ENCODE measurements at regions not wholly inside any gene's neighbourhood (a gene's known extent, or its start where the extent isn't known, plus 50 kb on each side); places are given as distances from the start of the nearest gene placed in this dataset.
A peak's percentile ranks its signal among the peaks of the same experiment; 100 is the strongest.

DNA sequence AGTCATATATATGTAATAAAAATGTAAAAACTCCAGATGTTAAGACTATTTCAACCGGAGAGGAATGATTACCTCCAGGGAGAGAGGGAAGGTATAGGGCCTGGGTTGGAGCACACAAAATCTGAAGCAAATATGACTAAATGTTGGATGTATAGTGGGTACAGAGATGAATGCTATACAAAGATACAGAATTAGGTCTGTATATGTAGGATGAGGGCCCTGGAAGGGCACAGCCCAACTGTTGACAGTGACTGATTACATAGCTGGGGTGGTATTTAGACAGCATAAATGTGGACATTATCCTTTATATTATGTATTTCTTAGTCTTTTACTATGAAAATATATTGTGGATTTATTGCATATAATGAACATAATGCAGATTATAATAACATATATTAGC, 94.4 kb upstream of the SPATA12 start:
- ChIA-PET POLR2A (no interaction called here), CTCF (interaction anchor here (1.2 to 1.8 kb wide), 3 partner anchors 15 to 23 kb away, joined by 3 to 4 read pairs (median 4); no protein-coding TSS in a partner anchor)
- DNase-seq (ENCODE audit: extremely low spot score), result no peak
- TF ChIP-seq, protein P1, sequence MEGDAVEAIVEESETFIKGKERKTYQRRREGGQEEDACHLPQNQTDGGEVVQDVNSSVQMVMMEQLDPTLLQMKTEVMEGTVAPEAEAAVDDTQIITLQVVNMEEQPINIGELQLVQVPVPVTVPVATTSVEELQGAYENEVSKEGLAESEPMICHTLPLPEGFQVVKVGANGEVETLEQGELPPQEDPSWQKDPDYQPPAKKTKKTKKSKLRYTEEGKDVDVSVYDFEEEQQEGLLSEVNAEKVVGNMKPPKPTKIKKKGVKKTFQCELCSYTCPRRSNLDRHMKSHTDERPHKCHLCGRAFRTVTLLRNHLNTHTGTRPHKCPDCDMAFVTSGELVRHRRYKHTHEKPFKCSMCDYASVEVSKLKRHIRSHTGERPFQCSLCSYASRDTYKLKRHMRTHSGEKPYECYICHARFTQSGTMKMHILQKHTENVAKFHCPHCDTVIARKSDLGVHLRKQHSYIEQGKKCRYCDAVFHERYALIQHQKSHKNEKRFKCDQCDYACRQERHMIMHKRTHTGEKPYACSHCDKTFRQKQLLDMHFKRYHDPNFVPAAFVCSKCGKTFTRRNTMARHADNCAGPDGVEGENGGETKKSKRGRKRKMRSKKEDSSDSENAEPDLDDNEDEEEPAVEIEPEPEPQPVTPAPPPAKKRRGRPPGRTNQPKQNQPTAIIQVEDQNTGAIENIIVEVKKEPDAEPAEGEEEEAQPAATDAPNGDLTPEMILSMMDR (IDR thresholded peaks at IDR 0.05; ENCODE audit: control extremely low read depth, extremely low read depth, low read depth, missing control alignments), result no peak

DNA sequence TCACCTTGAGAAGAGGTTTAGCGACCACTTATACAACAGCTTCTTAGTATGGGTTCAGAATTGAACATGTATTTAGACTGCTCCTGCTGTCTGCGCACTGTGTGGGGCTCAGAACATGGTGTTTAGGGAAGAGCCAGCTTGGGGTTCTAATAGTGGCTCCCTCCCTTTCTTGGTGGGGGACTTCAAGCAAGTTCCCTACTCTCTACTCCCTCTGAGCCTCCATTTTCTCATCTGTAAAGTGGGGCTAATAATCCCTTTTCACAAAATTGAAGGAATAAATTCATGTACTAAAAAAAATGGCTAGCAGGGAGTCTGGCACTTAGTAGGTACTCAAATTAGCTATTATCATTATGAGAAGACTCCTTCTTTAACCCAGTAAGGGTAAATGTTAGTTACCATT, 97.5 kb upstream of the SPATA12 start:
- DNase-seq (ENCODE audit: extremely low spot score), result no peak
- TF ChIP-seq, protein P1 (IDR thresholded peaks at IDR 0.05; ENCODE audit: control extremely low read depth, extremely low read depth, low read depth, missing control alignments), result no peak
- CTCF ChIA-PET, result interaction anchor here (1.1 to 3.1 kb wide), 8 partner anchors 9 to 405 kb away, joined by 3 to 13 read pairs (median 4); partner anchors contain the start of gene CCDC66
- POLR2A ChIA-PET, result no interaction called here

DNA sequence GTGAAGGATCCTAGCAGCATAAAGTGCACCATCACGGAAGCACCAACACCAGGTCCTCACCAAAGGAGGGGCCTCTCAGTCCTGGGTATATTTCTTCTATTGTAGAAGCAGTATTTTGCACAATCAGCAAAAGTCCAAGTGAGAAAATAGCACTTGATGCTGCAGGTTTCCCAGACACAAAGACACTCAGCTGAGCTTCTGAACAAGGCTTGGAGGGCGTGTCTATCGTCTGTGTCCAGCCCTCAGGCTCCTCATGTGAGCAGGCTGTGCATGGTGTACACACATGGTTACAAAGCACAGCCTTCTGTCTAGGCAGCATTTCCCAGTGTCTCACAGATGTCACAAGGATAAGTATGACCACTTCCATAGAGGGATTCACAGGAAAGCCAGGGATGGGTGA, 98.3 kb upstream of the SPATA12 start:
- CTCF ChIA-PET, result interaction anchor here (1.1 to 3.1 kb wide), 9 partner anchors 8 to 405 kb away, joined by 3 to 13 read pairs (median 3); partner anchors contain the start of genes ARHGEF3 and CCDC66

DNA sequence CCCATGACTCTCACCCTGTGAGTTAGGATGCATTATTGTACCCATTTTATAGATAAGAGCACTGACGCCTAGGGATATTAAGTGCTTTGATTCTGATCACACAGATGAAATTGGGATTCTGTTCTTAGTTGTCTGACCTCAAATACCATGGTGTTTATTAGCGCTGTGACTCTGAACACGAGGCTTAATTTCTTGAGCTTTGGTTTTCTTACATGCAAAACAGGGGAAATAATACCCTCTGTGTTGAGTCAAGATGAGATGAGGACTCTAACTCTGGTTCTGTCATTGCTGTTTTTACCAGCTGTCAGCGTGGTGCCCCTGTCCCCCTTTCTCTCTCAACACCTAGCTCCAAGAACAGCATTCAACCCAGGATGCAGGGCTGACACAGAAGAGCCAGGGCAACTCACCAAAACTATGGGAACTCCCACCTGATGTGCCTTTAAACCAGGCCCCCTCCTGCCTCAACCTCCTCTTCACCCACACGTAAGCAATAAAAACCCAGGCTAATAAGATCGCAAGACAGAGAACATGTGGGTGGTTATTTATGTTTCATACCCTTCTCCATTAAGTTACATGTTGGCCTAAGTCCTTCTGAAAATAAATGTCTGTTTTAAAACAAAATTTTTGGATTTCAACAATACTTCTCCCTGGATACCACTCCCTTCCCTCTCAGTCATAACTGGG, 100.1 kb upstream of the SPATA12 start:
- POLR2A ChIA-PET, result no interaction called here
- TF ChIP-seq, protein P1 (IDR thresholded peaks at IDR 0.05; ENCODE audit: control extremely low read depth, extremely low read depth, low read depth, missing control alignments), result no peak
- CTCF ChIA-PET, result interaction anchor here (2.7 to 3.1 kb wide), 2 partner anchors 21 to 44 kb away, joined by 8 to 13 read pairs; no protein-coding TSS in a partner anchor
- DNase-seq (ENCODE audit: extremely low spot score), result peak; percentile 58

More for the DNA sequence above, 98.3 kb upstream of the SPATA12 start:
- no peak for DNase-seq (ENCODE audit: extremely low spot score)
- POLR2A ChIA-PET, result no interaction called here
- TF ChIP-seq, protein P1 (IDR thresholded peaks at IDR 0.05; ENCODE audit: control extremely low read depth, extremely low read depth, low read depth, missing control alignments), result no peak

DNA sequence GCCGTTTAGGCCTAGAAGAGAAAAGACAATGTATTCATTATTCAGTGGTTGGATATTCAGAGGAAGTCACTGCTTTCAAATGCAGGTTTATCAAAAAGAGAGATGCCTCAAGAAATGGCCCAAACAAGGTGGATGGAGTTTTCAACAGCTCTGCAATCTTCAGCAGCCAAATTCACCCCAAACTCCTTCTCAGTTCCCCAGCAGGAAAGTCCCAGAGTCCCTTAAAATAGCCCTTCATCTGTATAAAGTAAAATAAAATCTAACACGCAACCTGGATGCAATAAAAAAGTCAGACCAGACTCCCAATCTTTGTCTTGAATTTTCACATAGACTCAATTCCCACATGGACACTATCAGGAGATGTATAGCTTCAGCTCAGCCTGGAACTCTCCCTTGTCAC, 101.6 kb upstream of the SPATA12 start:
- POLR2A ChIA-PET, result no interaction called here
- TF ChIP-seq, protein P1 (IDR thresholded peaks at IDR 0.05; ENCODE audit: control extremely low read depth, extremely low read depth, low read depth, missing control alignments), result no peak
- CTCF ChIA-PET, result interaction anchor here (0.6 to 2.7 kb wide), 9 partner anchors 30 to 256 kb away, joined by 3 to 10 read pairs (median 3); partner anchors contain the start of gene ARHGEF3
- no peak for DNase-seq (ENCODE audit: extremely low spot score)

DNA sequence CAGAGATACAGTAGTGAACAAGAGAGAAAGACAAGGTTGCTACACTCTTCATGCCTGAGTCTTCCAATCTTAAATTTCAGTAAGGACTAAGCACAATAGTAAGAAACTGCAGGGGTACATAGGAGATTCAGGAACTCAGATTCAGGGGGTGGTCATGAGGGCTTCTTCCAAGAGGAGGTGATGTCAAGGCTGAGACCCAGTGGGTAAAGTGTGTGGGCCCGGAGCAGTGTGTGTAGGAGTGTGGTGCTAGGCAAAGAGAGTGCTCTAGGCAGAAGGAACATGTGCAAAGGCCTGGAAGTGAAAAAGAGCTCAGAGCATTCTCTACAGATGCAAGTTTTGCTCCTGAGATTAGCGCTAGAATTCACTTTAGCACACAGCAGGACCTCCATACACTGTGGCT, 102.9 kb upstream of the SPATA12 start:
- ChIA-PET POLR2A (interaction anchor here (0.6 kb wide), 1 partner anchor 758 kb away, joined by 5 read pairs; no protein-coding TSS in a partner anchor), CTCF (interaction anchor here (1.0 to 2.7 kb wide), 6 partner anchors 15 to 157 kb away, joined by 3 to 10 read pairs (median 3); partner anchors contain the start of gene ARHGEF3)
- TF ChIP-seq, protein P1 (IDR thresholded peaks at IDR 0.05; ENCODE audit: control extremely low read depth, extremely low read depth, low read depth, missing control alignments), result no peak
- DNase-seq (ENCODE audit: extremely low spot score), result no peak

All from GM10248 (cell line).